ENCODE measurements at regions not wholly inside any gene's neighbourhood (a gene's known extent, or its start where the extent isn't known, plus 50 kb on each side); places are given as distances from the start of the nearest gene placed in this dataset.

- H3K4me1 ChIP-seq (ENCODE audit: control insufficient read depth in 1 of 2, insufficient read depth in 2 of 2, low read length in 2 of 2), result peaks cover 14 to 29% of the 10 kb centered on the region in 2 experiments
- H3K27ac ChIP-seq (ENCODE audit: low read depth, low read length), result no peak overlapping the region
- peaks cover 19 to 24% of the 10 kb centered on the region in 2 experiments for H3K36me3 ChIP-seq (ENCODE audit: control insufficient read depth in 1 of 2, insufficient read depth in 2 of 2, low read length in 2 of 2)
- peaks cover 16% of the 10 kb centered on the region for H3K79me1 ChIP-seq (ENCODE audit: low read length)
- no peak overlapping the region for H4K91ac ChIP-seq (ENCODE audit: low read depth, low read length)
- no peak overlapping the region for H3K14ac ChIP-seq (ENCODE audit: low read length)
- no peak overlapping the region for H3K4ac ChIP-seq (ENCODE audit: low read depth, low read length)
- H3K23ac ChIP-seq (ENCODE audit: low read length), result no peak overlapping the region
- H3K79me2 ChIP-seq (ENCODE audit: control insufficient read depth, insufficient read depth, low read length, poor library complexity), result peaks cover 3% of the 10 kb centered on the region
- no peak overlapping the region for H4K8ac ChIP-seq (ENCODE audit: low read depth, low read length)
- H4K12ac ChIP-seq (ENCODE audit: low read depth, low read length), result no peak overlapping the region
- no peak overlapping the region for H3K9ac ChIP-seq (ENCODE audit: low read length)
- no peak overlapping the region for H3K4me2 ChIP-seq (ENCODE audit: low read length)
- no peak overlapping the region for H2BK120ac ChIP-seq (ENCODE audit: insufficient read depth, low read length, poor library complexity)
- no peak overlapping the region for H2BK5ac ChIP-seq (ENCODE audit: low read depth, low read length, poor library complexity)
- H2AK5ac ChIP-seq (ENCODE audit: low read length), result no peak overlapping the region
- no peaks in the 10 kb centered on the region for H3K27me3 ChIP-seq (ENCODE audit: insufficient read depth, low read length)
- peaks cover 1% of the 10 kb centered on the region for H3K9me3 ChIP-seq (ENCODE audit: insufficient read depth, low read depth, low read length)
- H2BK12ac ChIP-seq (ENCODE audit: low read length), result no peak overlapping the region
- no peak overlapping the region for H3K4me3 ChIP-seq (ENCODE audit: low read depth, low read length)
- H2AFZ ChIP-seq (ENCODE audit: insufficient read depth, low read length, poor library complexity), result no peak overlapping the region
- WGBS (ENCODE audit: extremely low coverage, insufficient coverage, insufficient read length), result no CpG with 5 or more reads among the region's 5 CpGs
- no peak for DNase-seq
- H3K18ac ChIP-seq (ENCODE audit: low read length), result no peak overlapping the region
Measured at GRCh38 chr14:76965232-76965631, 63.3 kb downstream of the IRF2BPL start.

DNA sequence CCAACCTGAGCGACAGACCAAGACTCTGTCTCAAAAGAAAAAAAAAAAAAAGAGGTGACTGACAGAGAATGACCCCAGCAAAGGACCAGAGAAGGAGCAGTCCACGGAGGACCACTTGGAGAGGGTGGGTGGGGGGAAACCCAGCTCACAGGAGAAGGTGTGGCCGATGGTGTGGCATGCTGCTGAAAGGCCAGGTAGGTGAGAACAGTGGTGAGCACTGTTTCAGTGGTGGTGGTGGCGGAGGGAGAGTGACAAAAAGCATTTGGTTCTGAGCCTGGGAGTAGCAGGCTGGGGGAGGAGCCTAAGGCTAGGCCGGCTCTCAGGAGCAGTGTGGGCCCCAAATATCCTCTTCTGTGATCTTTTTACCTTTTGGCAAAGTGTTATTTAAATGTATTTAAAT, 63.8 kb downstream of the IRF2BPL start:
- Histone ChIP-seq H2AK5ac (ENCODE audit: low read length) (peak overlapping the region; percentile 89), H2BK5ac (ENCODE audit: low read depth, low read length, poor library complexity) (no peak overlapping the region), H4K91ac (ENCODE audit: low read depth, low read length) (no peak overlapping the region), H3K36me3 (ENCODE audit: control insufficient read depth in 1 of 2, insufficient read depth in 2 of 2, low read length in 2 of 2) (peaks cover 19 to 24% of the 10 kb centered on the region in 2 experiments), H2AFZ (ENCODE audit: insufficient read depth, low read length, poor library complexity) (no peak overlapping the region), H3K27me3 (ENCODE audit: insufficient read depth, low read length) (no peaks in the 10 kb centered on the region), H3K9me3 (ENCODE audit: insufficient read depth, low read depth, low read length) (peaks cover 1% of the 10 kb centered on the region), H3K23ac (ENCODE audit: low read length) (no peak overlapping the region), H4K12ac (ENCODE audit: low read depth, low read length) (no peak overlapping the region), H3K9ac (ENCODE audit: low read length) (no peak overlapping the region), H3K4ac (ENCODE audit: low read depth, low read length) (peak overlapping the region; percentile 37), H3K79me2 (ENCODE audit: control insufficient read depth, insufficient read depth, low read length, poor library complexity) (peaks cover 3% of the 10 kb centered on the region), H3K4me1 (ENCODE audit: control insufficient read depth in 1 of 2, insufficient read depth in 2 of 2, low read length in 2 of 2) (peaks cover 18 to 32% of the 10 kb centered on the region in 2 experiments), H3K4me3 (ENCODE audit: low read depth, low read length) (no peak overlapping the region), H3K18ac (ENCODE audit: low read length) (peak overlapping the region; percentile 43), H3K27ac (ENCODE audit: low read depth, low read length) (no peak overlapping the region), H3K79me1 (ENCODE audit: low read length) (peaks cover 20% of the 10 kb centered on the region), H2BK120ac (ENCODE audit: insufficient read depth, low read length, poor library complexity) (peak overlapping the region; percentile 54), H3K4me2 (ENCODE audit: low read length) (no peak overlapping the region), H3K14ac (ENCODE audit: low read length) (no peak overlapping the region), H4K8ac (ENCODE audit: low read depth, low read length) (no peak overlapping the region), H2BK12ac (ENCODE audit: low read length) (no peak overlapping the region)
- WGBS (ENCODE audit: extremely low coverage, insufficient coverage, insufficient read length), result no CpG with 5 or more reads among the region's 5 CpGs
- DNase-seq, result no peak

DNA sequence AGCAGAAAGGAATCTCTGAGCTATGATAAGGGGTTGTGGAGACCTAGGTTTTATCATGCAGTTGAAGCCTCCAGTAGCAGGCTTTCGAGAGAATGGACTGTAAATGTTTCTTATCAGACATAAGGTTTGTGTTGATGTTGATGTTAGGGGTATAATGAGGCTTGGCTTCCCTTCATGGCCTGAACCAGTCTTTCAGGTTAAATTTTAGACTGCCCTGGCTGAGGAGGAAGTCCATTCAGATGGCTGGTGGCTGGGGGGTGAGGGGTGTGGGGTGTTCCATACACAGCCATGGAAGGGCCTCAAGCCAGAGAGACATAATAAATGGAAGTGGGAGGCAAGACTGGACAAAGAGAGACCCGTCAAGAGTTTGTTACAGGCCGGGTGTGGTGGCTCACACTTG, 65.1 kb downstream of the IRF2BPL start:
- H3K9ac ChIP-seq (ENCODE audit: low read length), result no peak overlapping the region
- peaks cover 5% of the 10 kb centered on the region for H3K79me2 ChIP-seq (ENCODE audit: control insufficient read depth, insufficient read depth, low read length, poor library complexity)
- H3K9me3 ChIP-seq (ENCODE audit: insufficient read depth, low read depth, low read length), result no peaks in the 10 kb centered on the region
- H4K12ac ChIP-seq (ENCODE audit: low read depth, low read length), result no peak overlapping the region
- H3K27ac ChIP-seq (ENCODE audit: low read depth, low read length), result no peak overlapping the region
- H3K4me1 ChIP-seq (ENCODE audit: control insufficient read depth in 1 of 2, insufficient read depth in 2 of 2, low read length in 2 of 2), result peaks cover 26 to 41% of the 10 kb centered on the region in 2 experiments
- peaks cover 28% of the 10 kb centered on the region for H3K79me1 ChIP-seq (ENCODE audit: low read length)
- H3K4me2 ChIP-seq (ENCODE audit: low read length), result no peak overlapping the region
- no peak overlapping the region for H2BK5ac ChIP-seq (ENCODE audit: low read depth, low read length, poor library complexity)
- H3K14ac ChIP-seq (ENCODE audit: low read length), result no peak overlapping the region
- H3K4ac ChIP-seq (ENCODE audit: low read depth, low read length), result no peak overlapping the region
- no peak overlapping the region for H2BK12ac ChIP-seq (ENCODE audit: low read length)
- H3K36me3 ChIP-seq (ENCODE audit: control insufficient read depth in 1 of 2, insufficient read depth in 2 of 2, low read length in 2 of 2), result peaks cover 15 to 21% of the 10 kb centered on the region in 2 experiments
- H4K8ac ChIP-seq (ENCODE audit: low read depth, low read length), result no peak overlapping the region
- no CpG with 5 or more reads among the region's 3 CpGs for WGBS (ENCODE audit: extremely low coverage, insufficient coverage, insufficient read length)
- no peak overlapping the region for H4K91ac ChIP-seq (ENCODE audit: low read depth, low read length)
- H3K27me3 ChIP-seq (ENCODE audit: insufficient read depth, low read length), result no peaks in the 10 kb centered on the region
- no peak overlapping the region for H2AK5ac ChIP-seq (ENCODE audit: low read length)
- no peak overlapping the region for H3K23ac ChIP-seq (ENCODE audit: low read length)
- no peak overlapping the region for H3K18ac ChIP-seq (ENCODE audit: low read length)
- no peak overlapping the region for H2BK120ac ChIP-seq (ENCODE audit: insufficient read depth, low read length, poor library complexity)
- no peak overlapping the region for H2AFZ ChIP-seq (ENCODE audit: insufficient read depth, low read length, poor library complexity)
- DNase-seq, result no peak
- H3K4me3 ChIP-seq (ENCODE audit: low read depth, low read length), result no peak overlapping the region

- H3K79me2 ChIP-seq (ENCODE audit: control insufficient read depth, insufficient read depth, low read length, poor library complexity), result peaks cover 7% of the 10 kb centered on the region
- peaks cover 14 to 19% of the 10 kb centered on the region in 2 experiments for H3K36me3 ChIP-seq (ENCODE audit: control insufficient read depth in 1 of 2, insufficient read depth in 2 of 2, low read length in 2 of 2)
- H3K18ac ChIP-seq (ENCODE audit: low read length), result peak overlapping the region; percentile 17
- no peaks in the 10 kb centered on the region for H3K9me3 ChIP-seq (ENCODE audit: insufficient read depth, low read depth, low read length)
- H3K27me3 ChIP-seq (ENCODE audit: insufficient read depth, low read length), result no peaks in the 10 kb centered on the region
- H2BK5ac ChIP-seq (ENCODE audit: low read depth, low read length, poor library complexity), result no peak overlapping the region
- peaks cover 36 to 48% of the 10 kb centered on the region in 2 experiments for H3K4me1 ChIP-seq (ENCODE audit: control insufficient read depth in 1 of 2, insufficient read depth in 2 of 2, low read length in 2 of 2)
- H2BK120ac ChIP-seq (ENCODE audit: insufficient read depth, low read length, poor library complexity), result no peak overlapping the region
- H3K79me1 ChIP-seq (ENCODE audit: low read length), result peaks cover 36% of the 10 kb centered on the region
- no peak overlapping the region for H3K14ac ChIP-seq (ENCODE audit: low read length)
- no peak overlapping the region for H4K8ac ChIP-seq (ENCODE audit: low read depth, low read length)
- H3K9ac ChIP-seq (ENCODE audit: low read length), result no peak overlapping the region
- H2BK12ac ChIP-seq (ENCODE audit: low read length), result peak overlapping the region; percentile 15
- peak overlapping the region; percentile 15 for H4K91ac ChIP-seq (ENCODE audit: low read depth, low read length)
- no peak overlapping the region for H3K4me3 ChIP-seq (ENCODE audit: low read depth, low read length)
- H3K4ac ChIP-seq (ENCODE audit: low read depth, low read length), result no peak overlapping the region
- H3K23ac ChIP-seq (ENCODE audit: low read length), result no peak overlapping the region
- H3K27ac ChIP-seq (ENCODE audit: low read depth, low read length), result peak overlapping the region; percentile 40
- peak overlapping the region; percentile 54 for H3K4me2 ChIP-seq (ENCODE audit: low read length)
- no CpG with 5 or more reads among the region's 1 CpG for WGBS (ENCODE audit: extremely low coverage, insufficient coverage, insufficient read length)
- H4K12ac ChIP-seq (ENCODE audit: low read depth, low read length), result no peak overlapping the region
- no peak overlapping the region for H2AFZ ChIP-seq (ENCODE audit: insufficient read depth, low read length, poor library complexity)
- no peak overlapping the region for H2AK5ac ChIP-seq (ENCODE audit: low read length)
- DNase-seq, result no peak
Measured at GRCh38 chr14:76962303-76962660, 66.2 kb downstream of the IRF2BPL start.

Data from trophoblast cell (in vitro differentiated cells and primary cell).